Colonic mucosa (tissue), 4 donors: ENCODE measurements at regions not wholly inside any gene's neighbourhood (a gene's known extent, or its start where the extent isn't known, plus 50 kb on each side); places are given as distances from the start of the nearest gene placed in this dataset.
"Not testable (repeated sequence)": the region's sequence is repeated elsewhere in the genome, so short reads cannot be mapped to it uniquely, and the experiment has no call there.

Source experiments
- DNase-seq: peaks from one replicate; pipeline ENCODE4 v3.0.0-alpha.2; 2020
- H3K27ac ChIP-seq: fragments of 200-600 bp; one replicate; pipeline ENCODE4 v1.8.0; 2021
- H3K27me3 ChIP-seq: fragments of 200-600 bp; one replicate; pipeline ENCODE4 v1.8.0; 2021
- H3K36me3 ChIP-seq: fragments of 200-600 bp; one replicate; pipeline ENCODE4 v1.8.0; 2021
- H3K4me1 ChIP-seq: fragments of 200-600 bp; one replicate; pipeline ENCODE4 v1.8.0; 2021; ENCODE audit warnings: mild to moderate bottlenecking
- H3K4me3 ChIP-seq: fragments of 200-600 bp; one replicate; pipeline ENCODE4 v1.8.0; 2021
- H3K9ac ChIP-seq, 2 donors: one replicate each; pipeline ENCODE4 v1.7.0; 2013; ENCODE audit warnings: control low read depth in 2 of 2, low read depth in 2 of 2, low read length in 2 of 2
- H3K9me3 ChIP-seq: fragments of 200-600 bp; one replicate; pipeline ENCODE4 v1.8.0; 2021
- intact Hi-C: fragments of 100-400 bp; cut with DNase I; formaldehyde crosslinking; loops from one replicate; pipeline ENCODE4 v1.14.1; 2022
- TF ChIP-seq, protein P1 (sequence below): fragments of 200-600 bp; IDR thresholded peaks from one replicate; pipeline ENCODE4 v1.8.0; 2022; ENCODE audit warnings: antibody characterized with exemption, mild to moderate bottlenecking
- donor health status: healthy.
- donor health status: DM: no; HTN: no; CAD: no.
- donor health status: DM: no; HTN: no; CAD: no.

GRCh38 chr1:25122747-25123146 is 109.6 kb downstream of the SYF2 start:
- Histone ChIP-seq H3K4me3 (no peak overlapping the region), H3K27ac (no peak overlapping the region), H3K9me3 (no peaks in the 10 kb centered on the region), H3K9ac (no peak overlapping the region), H3K36me3 (no peaks in the 10 kb centered on the region), H3K27me3 (no peaks in the 10 kb centered on the region), H3K4me1 (no peaks in the 10 kb centered on the region)
- DNase-seq: no peak
- intact Hi-C loops: no loop called here
- TF ChIP-seq, protein P1, sequence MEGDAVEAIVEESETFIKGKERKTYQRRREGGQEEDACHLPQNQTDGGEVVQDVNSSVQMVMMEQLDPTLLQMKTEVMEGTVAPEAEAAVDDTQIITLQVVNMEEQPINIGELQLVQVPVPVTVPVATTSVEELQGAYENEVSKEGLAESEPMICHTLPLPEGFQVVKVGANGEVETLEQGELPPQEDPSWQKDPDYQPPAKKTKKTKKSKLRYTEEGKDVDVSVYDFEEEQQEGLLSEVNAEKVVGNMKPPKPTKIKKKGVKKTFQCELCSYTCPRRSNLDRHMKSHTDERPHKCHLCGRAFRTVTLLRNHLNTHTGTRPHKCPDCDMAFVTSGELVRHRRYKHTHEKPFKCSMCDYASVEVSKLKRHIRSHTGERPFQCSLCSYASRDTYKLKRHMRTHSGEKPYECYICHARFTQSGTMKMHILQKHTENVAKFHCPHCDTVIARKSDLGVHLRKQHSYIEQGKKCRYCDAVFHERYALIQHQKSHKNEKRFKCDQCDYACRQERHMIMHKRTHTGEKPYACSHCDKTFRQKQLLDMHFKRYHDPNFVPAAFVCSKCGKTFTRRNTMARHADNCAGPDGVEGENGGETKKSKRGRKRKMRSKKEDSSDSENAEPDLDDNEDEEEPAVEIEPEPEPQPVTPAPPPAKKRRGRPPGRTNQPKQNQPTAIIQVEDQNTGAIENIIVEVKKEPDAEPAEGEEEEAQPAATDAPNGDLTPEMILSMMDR: no peak

DNA sequence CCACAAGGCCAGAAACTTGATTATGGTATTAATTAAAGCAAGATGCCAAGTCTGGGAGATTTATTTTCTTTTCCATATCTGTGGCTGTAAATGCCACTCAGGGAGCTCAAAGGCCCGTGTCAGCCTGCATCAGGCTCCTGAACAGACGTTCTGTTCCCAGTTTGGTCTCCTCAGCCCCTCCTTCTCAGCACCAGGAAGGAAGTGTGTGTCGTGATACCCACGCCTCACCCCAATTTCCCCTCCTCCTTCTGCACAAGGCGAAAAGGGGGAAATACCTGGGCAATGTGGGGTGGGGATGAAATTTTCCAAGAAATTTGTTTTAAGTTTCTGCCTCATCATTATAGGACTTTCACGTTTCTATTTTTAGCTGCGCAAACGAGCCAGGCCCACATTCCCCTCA is 112.0 kb downstream of the SYF2 start:
- intact Hi-C loops: no loop called here
- TF ChIP-seq, protein P1: no peak

GRCh38 chr1:25118546-25118945 is 113.8 kb downstream of the SYF2 start:
- H3K9ac ChIP-seq: no peak overlapping the region
- intact Hi-C loops: no loop called here
- no peak overlapping the region for H3K27ac ChIP-seq
- H3K4me3 ChIP-seq: no peak overlapping the region
- no peaks in the 10 kb centered on the region for H3K4me1 ChIP-seq
- H3K27me3 ChIP-seq: no peaks in the 10 kb centered on the region
- H3K9me3 ChIP-seq: no peaks in the 10 kb centered on the region
- DNase-seq: no peak
- H3K36me3 ChIP-seq: no peaks in the 10 kb centered on the region
- TF ChIP-seq, protein P1: no peak

More for the DNA sequence above, 112.0 kb downstream of the SYF2 start:
- Histone ChIP-seq H3K9me3 (no peaks in the 10 kb centered on the region), H3K27me3 (no peaks in the 10 kb centered on the region), H3K9ac (no peak overlapping the region), H3K4me3 (no peak overlapping the region), H3K27ac (no peak overlapping the region), H3K4me1 (no peaks in the 10 kb centered on the region), H3K36me3 (no peaks in the 10 kb centered on the region)
- DNase-seq: no peak

DNA sequence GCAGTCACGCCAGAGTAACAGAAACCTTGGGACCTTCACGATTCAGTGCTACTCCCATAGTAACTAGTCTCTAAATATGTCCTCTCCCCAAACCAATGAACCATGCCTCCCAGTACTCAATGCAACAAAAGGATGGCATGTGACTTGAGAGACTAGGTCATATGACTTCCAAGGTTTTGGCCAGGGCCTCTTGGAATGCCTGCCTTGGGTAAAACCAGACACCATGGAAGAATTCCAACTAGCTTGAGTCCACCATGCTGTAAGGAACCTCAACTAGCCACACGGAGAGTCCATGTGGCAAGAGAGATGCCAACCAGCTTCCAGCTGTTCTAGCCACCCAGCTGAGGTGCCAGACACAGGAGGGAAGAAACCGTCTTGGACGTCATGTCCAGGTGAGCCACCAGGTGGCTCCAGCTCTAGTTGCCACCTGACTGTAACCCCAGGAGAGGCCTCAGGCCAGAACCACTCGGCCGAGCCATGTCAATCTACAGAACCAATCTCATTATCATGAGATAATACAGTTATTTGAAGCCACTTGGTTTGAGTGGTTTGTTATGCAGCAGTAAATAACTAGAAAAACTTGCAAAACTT is 115.0 kb downstream of the SYF2 start:
- Histone ChIP-seq H3K4me3 (no peak overlapping the region), H3K27me3 (no peaks in the 10 kb centered on the region), H3K9me3 (no peaks in the 10 kb centered on the region), H3K9ac (no peak overlapping the region), H3K36me3 (no peaks in the 10 kb centered on the region), H3K4me1 (no peaks in the 10 kb centered on the region), H3K27ac (no peak overlapping the region)
- peak; percentile 59 for DNase-seq
- TF ChIP-seq, protein P1: peak; percentile 37
- intact Hi-C loops: loop anchor here (2.0 kb wide), 1 partner anchor 87 kb away; no protein-coding TSS in a partner anchor

GRCh38 chr1:25116832-25117231 is 115.5 kb downstream of the SYF2 start:
- H3K27me3 ChIP-seq: no peaks in the 10 kb centered on the region
- no peaks in the 10 kb centered on the region for H3K36me3 ChIP-seq
- H3K9ac ChIP-seq: no peak overlapping the region
- H3K9me3 ChIP-seq: no peaks in the 10 kb centered on the region
- H3K4me3 ChIP-seq: no peak overlapping the region
- intact Hi-C loops: loop anchor here (2.0 kb wide), 1 partner anchor 88 kb away; no protein-coding TSS in a partner anchor
- TF ChIP-seq, protein P1: no peak
- DNase-seq: no peak
- no peak overlapping the region for H3K27ac ChIP-seq
- H3K4me1 ChIP-seq: no peaks in the 10 kb centered on the region

GRCh38 chr1:25116117-25116516 is 116.2 kb downstream of the SYF2 start:
- H3K27me3 ChIP-seq, H3K27ac ChIP-seq, H3K36me3 ChIP-seq, H3K4me1 ChIP-seq, H3K9me3 ChIP-seq, DNase-seq, H3K4me3 ChIP-seq, H3K9ac ChIP-seq: not testable (repeated sequence)
- intact Hi-C loops: loop anchor here (2.0 kb wide), 1 partner anchor 89 kb away; no protein-coding TSS in a partner anchor
